NCI-H69 (cell line): ENCODE measurements at regions not wholly inside any gene's neighbourhood (a gene's known extent, or its start where the extent isn't known, plus 50 kb on each side); places are given as distances from the start of the nearest gene placed in this dataset.

Experiments
- DNase-seq: peaks from one replicate; lab custom pipeline; 2025; lab: John Stamatoyannopoulos, UW

GRCh38 chr4:59243038-59243437 is 1957.1 kb upstream of the ADGRL3 start:
- no peak for DNase-seq

DNA sequence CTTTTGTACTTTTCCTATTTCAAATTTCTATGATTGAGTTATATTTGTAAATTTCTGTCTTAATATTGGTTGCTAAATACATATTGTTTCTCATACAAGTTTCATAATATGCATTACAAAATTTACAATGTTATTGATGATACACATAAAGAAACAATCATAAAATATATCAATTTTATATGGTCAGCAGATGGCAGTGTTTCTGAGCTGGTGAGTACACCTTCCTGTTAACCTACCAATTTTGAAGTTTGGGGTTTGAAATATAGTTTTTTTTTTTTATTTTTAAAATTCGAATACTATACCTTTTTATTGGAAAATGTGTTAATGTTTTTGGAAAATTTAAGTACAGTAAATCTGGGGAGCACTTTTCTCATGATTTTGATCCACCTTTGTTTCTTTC is 1953.1 kb upstream of the ADGRL3 start:
- peak; percentile 8 for DNase-seq

DNA sequence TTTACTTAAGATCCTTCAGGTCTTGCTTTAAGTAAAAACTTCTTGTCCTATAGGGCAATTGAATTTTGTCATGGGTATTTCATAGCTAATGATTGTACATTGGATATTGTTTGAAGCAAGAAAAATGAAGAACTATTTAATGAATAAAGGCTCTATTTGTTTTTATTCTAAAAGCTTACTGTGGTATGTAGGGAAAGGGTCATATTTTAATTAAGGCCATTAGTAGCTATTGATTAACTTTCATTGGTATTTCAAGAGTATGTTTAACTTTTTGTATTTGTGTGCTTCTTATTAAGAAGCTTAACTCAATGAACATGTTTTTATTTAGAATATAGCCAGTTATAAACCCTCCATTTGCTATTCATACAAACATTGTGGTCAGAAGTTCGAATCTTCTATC is 1951.8 kb upstream of the ADGRL3 start:
- DNase-seq = no peak

DNA sequence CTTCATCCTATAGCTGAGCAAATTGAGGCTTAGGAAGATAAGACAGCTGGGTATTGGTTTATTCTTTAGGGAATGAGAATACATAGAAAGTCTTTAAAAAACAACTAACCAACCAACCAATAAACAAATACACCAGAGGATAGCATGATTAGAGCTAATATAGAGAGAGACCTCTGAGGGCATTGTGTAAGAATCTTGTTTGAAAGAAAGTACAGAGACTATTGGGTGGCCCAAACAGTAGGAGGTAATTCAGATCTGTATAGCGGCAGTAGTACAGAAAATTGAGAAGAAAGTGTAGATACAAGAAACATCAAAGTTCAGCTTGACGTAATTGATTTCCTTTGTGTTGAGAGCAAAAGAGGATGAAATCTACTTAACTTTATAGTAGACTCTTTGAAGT is 1951.0 kb upstream of the ADGRL3 start:
- no peak for DNase-seq

GRCh38 chr4:59258002-59258401 is 1942.1 kb upstream of the ADGRL3 start:
- no peak for DNase-seq

DNA sequence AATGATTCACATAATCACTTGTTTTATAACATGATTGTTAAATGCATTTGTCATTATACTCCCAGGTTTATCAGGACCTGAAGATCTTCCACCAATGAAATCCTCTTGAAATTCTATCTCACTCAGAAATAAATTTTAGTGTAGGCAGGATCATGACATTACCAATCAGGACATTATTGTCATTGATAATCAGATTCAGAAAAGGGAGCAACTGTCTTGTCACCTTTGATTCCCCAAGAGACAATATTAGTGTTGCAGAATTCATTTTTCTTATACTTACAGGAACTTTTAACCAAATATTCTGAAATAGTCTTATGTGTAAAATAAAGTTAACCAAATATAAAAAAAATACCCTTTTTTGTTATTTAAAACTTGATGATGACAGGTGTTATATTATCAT is 1892.5 kb upstream of the ADGRL3 start:
- DNase-seq = no peak

DNA sequence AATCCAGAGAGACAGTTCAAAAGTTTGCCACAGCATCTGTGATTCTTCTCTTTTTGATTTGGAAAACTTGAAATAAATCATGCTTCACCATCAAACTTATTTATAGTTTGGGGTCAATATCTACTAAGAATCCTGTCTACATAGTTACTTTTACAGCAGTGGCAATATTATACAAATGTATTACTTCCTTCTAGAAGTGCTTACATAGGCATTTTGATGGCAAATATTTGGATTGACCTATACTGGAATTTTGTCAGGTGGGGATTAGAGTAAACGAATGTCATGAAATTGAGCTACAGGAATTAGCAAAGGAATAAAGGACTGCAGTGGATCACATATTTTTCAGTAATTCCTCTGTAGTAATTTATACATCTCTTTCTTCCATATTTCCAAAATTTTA is 1885.5 kb upstream of the ADGRL3 start:
- no peak for DNase-seq

DNA sequence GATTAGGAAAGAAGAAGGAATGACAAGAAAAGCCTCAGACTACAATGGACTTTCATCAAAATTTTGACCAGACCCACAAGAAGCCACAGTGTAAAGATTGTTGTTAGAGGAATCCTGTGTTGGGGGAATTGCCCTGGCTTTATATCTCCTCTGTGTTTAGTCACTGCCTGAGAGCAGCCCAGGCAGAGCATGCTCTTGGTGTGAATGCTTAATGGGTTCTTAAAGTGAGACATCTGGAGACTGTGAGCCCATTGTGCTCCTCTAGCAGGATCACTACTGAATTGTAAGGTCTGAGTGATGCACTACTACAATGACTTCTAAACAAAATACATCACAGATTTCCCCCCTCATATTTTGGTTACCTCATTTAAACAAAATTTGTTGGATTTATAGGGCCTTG is 1860.5 kb upstream of the ADGRL3 start:
- peak; percentile 25 for DNase-seq

- no peak for DNase-seq
Measured at GRCh38 chr4:59341506-59341905, 1858.6 kb upstream of the ADGRL3 start.

GRCh38 chr4:59348949-59349348 is 1851.2 kb upstream of the ADGRL3 start:
- DNase-seq = no peak

DNA sequence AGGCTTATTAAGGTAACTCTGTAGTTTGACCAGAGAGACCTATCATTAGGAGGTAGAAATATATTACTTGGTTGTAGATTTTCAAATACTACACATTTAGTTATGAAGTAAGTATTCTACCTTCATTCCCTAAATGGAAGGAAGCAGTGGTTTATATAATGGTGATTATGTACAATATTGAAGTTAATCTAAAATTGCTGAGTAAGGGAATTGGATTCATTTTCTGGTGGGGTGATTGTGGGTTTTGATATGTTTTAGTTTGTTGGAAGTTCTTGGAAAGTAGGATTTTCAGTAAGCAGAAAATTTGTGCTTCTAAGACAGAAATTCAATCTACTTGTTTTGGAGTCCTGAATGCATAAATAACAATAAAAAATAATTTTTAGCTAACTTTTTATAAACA is 1830.9 kb upstream of the ADGRL3 start:
- DNase-seq = no peak

- no peak for DNase-seq
Measured at GRCh38 chr4:59374416-59374815, 1825.7 kb upstream of the ADGRL3 start.

DNA sequence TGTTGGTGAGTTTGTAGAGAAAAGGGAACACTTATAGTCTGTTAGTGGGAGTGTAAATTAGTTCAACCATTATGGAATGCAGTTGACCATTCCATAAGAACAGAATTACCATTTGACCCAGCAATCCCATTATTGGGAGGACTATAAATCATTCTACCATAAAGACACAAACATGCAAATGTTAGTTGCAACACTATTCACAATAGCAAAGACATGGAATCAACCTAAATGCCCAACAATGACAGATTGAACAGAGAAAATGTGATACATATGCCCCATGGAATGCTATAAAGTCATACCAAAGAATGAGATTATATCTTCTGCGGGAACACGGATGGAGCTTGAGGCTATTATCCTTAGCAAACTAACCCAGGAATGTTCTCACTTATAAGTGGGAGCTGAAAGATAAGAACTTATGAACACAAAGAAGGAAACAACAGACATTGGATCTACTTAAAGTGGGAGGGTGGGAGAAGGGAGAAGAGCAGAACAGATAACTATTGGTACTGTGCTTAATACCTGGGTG is 1819.2 kb upstream of the ADGRL3 start:
- no peak for DNase-seq

GRCh38 chr4:59381591-59381990 is 1818.5 kb upstream of the ADGRL3 start:
- DNase-seq = no peak

DNA sequence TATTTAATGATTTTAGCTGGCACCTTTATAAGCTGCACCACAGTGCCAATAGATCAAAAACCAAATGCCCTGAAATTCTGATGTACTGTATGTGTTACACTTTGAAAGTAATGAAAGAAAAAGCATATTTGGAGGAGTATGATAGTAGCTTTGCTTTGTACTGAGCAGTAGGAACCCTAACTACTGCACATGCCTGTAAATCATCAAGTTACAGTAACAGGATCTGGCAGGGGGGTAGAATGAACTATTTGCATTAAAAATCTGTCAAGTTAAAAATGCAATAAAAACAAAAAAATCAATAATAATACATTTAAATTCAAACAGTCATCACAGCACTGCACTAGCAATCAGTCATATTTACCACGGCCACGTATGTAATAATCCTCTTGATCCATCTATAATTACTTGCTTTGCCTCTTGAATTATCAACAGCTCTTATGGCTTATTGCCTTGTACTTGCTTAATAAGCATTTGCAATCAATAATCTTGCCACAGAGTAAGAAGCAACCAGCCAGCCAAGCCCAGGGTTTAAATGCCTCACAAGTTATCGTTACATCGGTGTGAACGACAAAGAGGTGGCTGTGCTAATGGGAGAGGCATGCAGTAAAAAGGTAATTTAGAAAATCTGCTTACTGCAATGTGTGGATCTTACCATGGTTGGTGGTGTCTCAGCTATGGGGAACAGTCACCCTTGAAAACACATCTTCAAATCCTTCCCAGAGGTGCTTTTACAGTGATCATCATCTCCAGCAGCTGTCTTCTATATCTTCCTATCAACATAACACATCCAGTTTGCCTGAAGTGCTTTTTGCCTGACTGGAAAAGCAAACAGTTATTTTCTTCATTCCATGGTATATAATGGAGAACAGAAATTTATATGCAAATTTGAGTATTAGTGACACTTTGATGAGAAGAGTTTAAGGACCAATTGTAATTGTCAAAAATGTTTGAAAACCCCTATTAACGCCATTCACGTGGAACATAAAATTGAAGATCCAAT is 1812.1 kb upstream of the ADGRL3 start:
- DNase-seq = no peak

GRCh38 chr4:59393780-59394179 is 1806.3 kb upstream of the ADGRL3 start:
- DNase-seq = no peak

- no peak for DNase-seq
Measured at GRCh38 chr4:59400334-59400733, 1799.8 kb upstream of the ADGRL3 start.

- DNase-seq = no peak
Measured at GRCh38 chr4:59409647-59410046, 1790.5 kb upstream of the ADGRL3 start.

DNA sequence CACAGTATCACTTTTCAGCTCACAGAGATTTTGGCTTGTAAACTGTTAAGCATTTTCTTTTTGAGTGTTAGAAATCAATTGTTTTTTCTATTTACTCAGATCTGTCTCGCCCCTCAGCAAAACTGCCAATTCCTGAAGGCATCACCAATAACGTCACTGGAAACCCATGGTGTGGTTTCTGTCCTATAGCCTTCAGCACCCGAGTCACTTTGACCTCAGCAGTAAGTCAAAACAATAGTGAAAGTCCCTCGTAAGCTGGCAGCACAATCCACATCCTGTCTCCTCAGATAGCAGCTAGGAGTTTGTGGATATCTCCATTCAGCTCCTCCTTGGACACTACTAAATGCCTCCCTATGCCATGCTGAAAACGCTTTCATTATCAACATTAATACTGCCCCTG is 1787.4 kb upstream of the ADGRL3 start:
- DNase-seq = no peak

GRCh38 chr4:59455751-59456150 is 1744.4 kb upstream of the ADGRL3 start:
- peak; percentile 0 for DNase-seq

GRCh38 chr4:59457576-59457975 is 1742.5 kb upstream of the ADGRL3 start:
- no peak for DNase-seq

GRCh38 chr4:59484944-59485343 is 1715.2 kb upstream of the ADGRL3 start:
- no peak for DNase-seq

GRCh38 chr4:59500103-59500502 is 1700.0 kb upstream of the ADGRL3 start:
- no peak for DNase-seq

DNA sequence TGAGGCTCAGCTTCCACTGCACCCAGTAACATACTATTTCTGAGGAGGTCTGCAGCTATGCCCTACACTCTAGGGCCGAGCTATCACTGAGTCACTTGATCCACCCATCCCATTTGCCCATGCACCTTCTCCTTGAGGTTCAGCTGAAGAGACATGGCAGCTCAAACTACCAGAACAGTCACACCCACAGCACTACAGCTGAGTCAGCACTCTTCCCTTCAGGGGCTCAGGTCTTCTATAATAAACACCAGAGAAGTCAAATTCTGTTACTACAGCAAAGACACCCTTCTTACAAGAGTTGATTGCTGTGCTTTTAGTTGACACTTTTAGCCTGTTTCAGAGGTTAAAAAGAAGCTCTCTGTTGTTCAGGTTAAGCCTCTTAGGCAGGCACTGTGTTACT is 1696.4 kb upstream of the ADGRL3 start:
- no peak for DNase-seq
